Panc1 (cell line): ENCODE measurements at regions not wholly inside any gene's neighbourhood (a gene's known extent, or its start where the extent isn't known, plus 50 kb on each side); places are given as distances from the start of the nearest gene placed in this dataset.

Experiments used
- ATAC-seq: fragments of 200-7000 bp; cut with Tn5 transposase; 2 replicates; pipeline ENCODE4 v1.9.1; 2020; ENCODE audit warnings: mild to moderate bottlenecking, moderate library complexity
- BruUV-seq: library from RNA; stranded (reverse); fragments of 400-500 nt; replicated peaks from 2 replicates; lab custom pipeline; 2021; lab: Mats Ljungman, UMichigan
- CTCF ChIA-PET: fragments of 300-600 bp; sonication (Branson Sonifier 250); formaldehyde crosslinking; loops from one replicate; lab custom pipeline; 2022; ENCODE audit warnings: antibody characterized with exemption; lab: Charles Lee
- POLR2A ChIA-PET: fragments of 300-600 bp; sonication (Branson Sonifier 250); formaldehyde crosslinking; loops from one replicate; lab custom pipeline; 2022; ENCODE audit warnings: antibody characterized with exemption; lab: Charles Lee
- DNase-seq: peaks from one replicate; pipeline ENCODE4 v3.0.0-alpha.2; 2010; ENCODE audit warnings: low read depth, low spot score
- H3K27ac ChIP-seq: 2 replicates; pipeline ENCODE4 v1.5.1; 2011; ENCODE audit warnings: mild to moderate bottlenecking, low read length, inconsistent platforms
- H3K27me3 ChIP-seq: fragments of 200-500 bp; sonication (Bioruptor generic); 2 replicates; pipeline ENCODE4 v1.6.0; 2014; ENCODE audit warnings: low read length, inconsistent platforms; ENCODE audit not compliant: control insufficient read depth, insufficient read depth
- H3K36me3 ChIP-seq: fragments of 200-500 bp; sonication (Bioruptor generic); 2 replicates; pipeline ENCODE4 v1.5.1; 2014; ENCODE audit warnings: inconsistent platforms, mild to moderate bottlenecking, low read length, moderate library complexity; ENCODE audit not compliant: control insufficient read depth, insufficient read depth
- H3K4me1 ChIP-seq: 2 replicates; pipeline ENCODE4 v1.5.1; 2011; ENCODE audit warnings: inconsistent platforms, mild to moderate bottlenecking, low read length, moderate library complexity; ENCODE audit not compliant: control insufficient read depth, insufficient read depth
- H3K4me3 ChIP-seq, 2 experiments: 2 replicates each; pipeline ENCODE4 v1.5.1; 2011 to 2012; ENCODE audit warnings: low read depth in 2 of 2, low read length in 2 of 2, mild to moderate bottlenecking in 2 of 2, inconsistent platforms in 1 of 2, moderate library complexity in 1 of 2
- H3K9me3 ChIP-seq: fragments of 200-500 bp; sonication (Bioruptor generic); 2 replicates; pipeline ENCODE4 v1.5.1; 2014; ENCODE audit warnings: low read depth, mild to moderate bottlenecking, inconsistent platforms, low read length, moderate library complexity; ENCODE audit not compliant: control insufficient read depth, insufficient read depth
- CTCF ChIP-seq: fragments of 450-650 bp; IDR thresholded peaks from 2 replicates; pipeline ENCODE4 v1.5.1; 2017; ENCODE audit warnings: mild to moderate bottlenecking
- POLR2AphosphoS5 ChIP-seq: IDR thresholded peaks from 2 replicates; pipeline ENCODE4 v1.6.1; 2012; ENCODE audit warnings: mild to moderate bottlenecking, low read depth, low read length, moderate library complexity
- REST ChIP-seq, 2 experiments: IDR thresholded peaks; 2 replicates each; pipeline ENCODE4 v1.6.1; 2011 to 2012; ENCODE audit warnings: low read depth in 2 of 2, control low read depth in 1 of 2, low read length in 1 of 2, mild to moderate bottlenecking in 1 of 2, moderate library complexity in 1 of 2; ENCODE audit not compliant: insufficient read depth in 1 of 2
- SIN3A ChIP-seq: IDR thresholded peaks from 2 replicates; pipeline ENCODE4 v1.6.1; 2012; ENCODE audit warnings: low read depth, mild to moderate bottlenecking, low read length, moderate library complexity, borderline replicate concordance; ENCODE audit not compliant: insufficient read depth
- TCF7L2 ChIP-seq: IDR thresholded peaks from 2 replicates; pipeline ENCODE4 v1.6.1; 2011; ENCODE audit warnings: mild to moderate bottlenecking, low read depth, low read length, inconsistent platforms
- in situ Hi-C: cut with HindIII; loops from 2 replicates; pipeline ENCODE4 v1.10.0; 2016; ENCODE audit warnings: low sequenced_read_pairs, low pct_unique_long_range_greater_than_20kb
- intact Hi-C: fragments of 100-400 bp; cut with micrococcal nuclease; formaldehyde crosslinking; loops from one replicate; pipeline ENCODE4 v1.10.0; 2022; ENCODE audit not compliant: unreplicated experiment

- ChIA-PET POLR2A (no interaction called here), CTCF (no interaction called here)
- in situ Hi-C loops: no loop called here
Observed at GRCh38 chr13:105316731-105317130, 1218.7 kb downstream of the EFNB2 start.

DNA sequence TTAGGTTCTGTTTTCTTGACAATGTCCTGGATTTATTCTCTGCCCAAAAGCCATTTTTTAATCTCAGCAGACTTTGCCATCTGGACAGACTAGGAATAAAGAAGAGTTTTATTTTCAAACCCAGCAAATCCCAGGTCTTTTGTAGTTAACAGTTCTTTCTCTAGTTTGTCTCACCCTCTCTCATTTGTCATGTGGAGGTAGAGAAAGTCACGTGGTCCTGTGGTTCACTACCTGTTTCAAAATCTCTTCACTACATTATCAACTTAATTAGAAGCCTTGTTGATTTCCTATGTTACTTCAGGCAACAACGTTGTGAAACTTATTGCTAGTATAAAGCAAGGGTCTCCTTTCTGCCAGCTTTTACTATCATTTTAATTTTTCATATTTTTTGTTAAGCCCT, 1222.6 kb downstream of the EFNB2 start:
- H3K27me3 ChIP-seq: no peaks in the 10 kb centered on the region
- no peaks in the 10 kb centered on the region for H3K4me1 ChIP-seq
- H3K36me3 ChIP-seq: no peaks in the 10 kb centered on the region
- no peak overlapping the region for H3K4me3 ChIP-seq
- H3K9me3 ChIP-seq: no peaks in the 10 kb centered on the region
- CTCF ChIA-PET: no interaction called here
- no peak for TF ChIP-seq POLR2AphosphoS5
- BruUV-seq: no TSS peak
- no peak for DNase-seq
- ATAC-seq: no peak
- POLR2A ChIA-PET: no interaction called here
- in situ Hi-C loops (no loop called here), intact Hi-C loops (no loop called here)
- no peak overlapping the region for H3K27ac ChIP-seq

More at GRCh38 chr13:105316731-105317130, 1218.7 kb downstream of the EFNB2 start:
- no TSS peak for BruUV-seq
- ATAC-seq (no peak), DNase-seq (no peak)
- Histone ChIP-seq H3K9me3 (no peaks in the 10 kb centered on the region), H3K27me3 (no peaks in the 10 kb centered on the region), H3K27ac (no peak overlapping the region), H3K4me1 (no peaks in the 10 kb centered on the region), H3K36me3 (no peaks in the 10 kb centered on the region), H3K4me3 (no peak overlapping the region)
- no peak for TF ChIP-seq SIN3A
- no peak for TF ChIP-seq POLR2AphosphoS5
- intact Hi-C loops: no loop called here

DNA sequence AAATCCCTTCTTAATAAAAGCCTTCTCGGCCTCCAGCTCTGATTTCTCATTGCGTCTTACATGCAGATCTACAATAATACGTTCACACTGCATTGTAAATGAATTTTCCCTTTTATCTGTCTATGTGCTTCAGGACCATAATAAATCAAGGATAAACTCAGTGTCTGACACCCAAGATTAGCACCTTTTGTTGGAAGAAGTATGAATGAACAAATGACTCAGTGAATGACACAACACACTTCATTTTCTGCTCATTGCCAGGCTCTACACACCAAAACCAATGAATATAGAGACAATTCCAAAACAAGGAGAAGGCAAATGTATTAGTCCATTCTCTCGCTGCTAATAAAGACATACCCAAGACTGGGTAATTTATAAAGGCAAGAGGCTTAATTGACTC, 1224.4 kb downstream of the EFNB2 start:
- H3K4me3 ChIP-seq: no peak overlapping the region
- BruUV-seq: no TSS peak
- ChIA-PET CTCF (no interaction called here), POLR2A (no interaction called here)
- H3K9me3 ChIP-seq: no peaks in the 10 kb centered on the region
- H3K27me3 ChIP-seq: no peaks in the 10 kb centered on the region
- no peak for DNase-seq
- no peak for TF ChIP-seq SIN3A
- TF ChIP-seq POLR2AphosphoS5: no peak
- no peak for TF ChIP-seq CTCF
- TF ChIP-seq REST (IDR thresholded peaks at IDR 0.05; ENCODE audit: insufficient read depth in 1 of 2, low read depth in 2 of 2, low read length in 1 of 2): no peak
- no peak for TF ChIP-seq TCF7L2
- no peaks in the 10 kb centered on the region for H3K36me3 ChIP-seq
- H3K27ac ChIP-seq: no peak overlapping the region
- intact Hi-C loops: no loop called here
- in situ Hi-C loops: no loop called here
- no peak for ATAC-seq
- no peaks in the 10 kb centered on the region for H3K4me1 ChIP-seq
